GM18505 (cell line): ENCODE measurements at regions not wholly inside any gene's neighbourhood (a gene's known extent, or its start where the extent isn't known, plus 50 kb on each side); places are given as distances from the start of the nearest gene placed in this dataset.
"Not testable (repeated sequence)": the region's sequence is repeated elsewhere in the genome, so short reads cannot be mapped to it uniquely, and the experiment has no call there.

Experiments used
- ATAC-seq: cut with Tn5 transposase; IDR thresholded peaks from one replicate; pipeline ENCODE4 v1.9.1; 2021; ENCODE audit not compliant: unreplicated experiment
- POLR2A ChIP-seq: IDR thresholded peaks from 4 replicates; pipeline ENCODE4 v1.6.1; 2011; ENCODE audit warnings: borderline replicate concordance; ENCODE audit not compliant: insufficient read depth, insufficient read length; ENCODE audit errors: extremely low read depth

- no peak for ATAC-seq
These were observed 144.2 kb upstream of the RAPGEF2 start for GRCh38 chr4:158958489-158959270.

GRCh38 chr4:158962393-158962792 lies 140.5 kb upstream of the RAPGEF2 start:
- ATAC-seq = no peak
- TF ChIP-seq POLR2A = no peak

More at GRCh38 chr4:158958489-158959270, 144.2 kb upstream of the RAPGEF2 start:
- no peak for TF ChIP-seq POLR2A

- ATAC-seq = not testable (repeated sequence)
These were observed 139.6 kb upstream of the RAPGEF2 start for GRCh38 chr4:158963282-158963681.

GRCh38 chr4:158964114-158964727 lies 138.7 kb upstream of the RAPGEF2 start:
- TF ChIP-seq POLR2A = no peak
- no peak for ATAC-seq

GRCh38 chr4:158964728-158965124 lies 138.2 kb upstream of the RAPGEF2 start:
- no peak for ATAC-seq
- TF ChIP-seq POLR2A = no peak

- no peak for TF ChIP-seq POLR2A
- no peak for ATAC-seq
These were observed 137.7 kb upstream of the RAPGEF2 start for GRCh38 chr4:158965226-158965625.

GRCh38 chr4:158966091-158966490 lies 136.8 kb upstream of the RAPGEF2 start:
- no peak for ATAC-seq
- TF ChIP-seq POLR2A = no peak

GRCh38 chr4:158968961-158969360 lies 133.9 kb upstream of the RAPGEF2 start:
- ATAC-seq = no peak
- no peak for TF ChIP-seq POLR2A

GRCh38 chr4:158970812-158971211 lies 132.1 kb upstream of the RAPGEF2 start:
- no peak for ATAC-seq
- no peak for TF ChIP-seq POLR2A

- not testable (repeated sequence) for ATAC-seq
These were observed 128.4 kb upstream of the RAPGEF2 start for GRCh38 chr4:158974438-158974837.

GRCh38 chr4:158980711-158981110 lies 122.2 kb upstream of the RAPGEF2 start:
- not testable (repeated sequence) for ATAC-seq

GRCh38 chr4:158991534-158992155 lies 111.2 kb upstream of the RAPGEF2 start:
- ATAC-seq = no peak
- no peak for TF ChIP-seq POLR2A

- no peak for ATAC-seq
These were observed 109.0 kb upstream of the RAPGEF2 start for GRCh38 chr4:158993891-158994290.

GRCh38 chr4:158995040-158995439 lies 107.8 kb upstream of the RAPGEF2 start:
- no peak for TF ChIP-seq POLR2A
- ATAC-seq = no peak

More at GRCh38 chr4:158993891-158994290, 109.0 kb upstream of the RAPGEF2 start:
- TF ChIP-seq POLR2A = no peak
